Mucosa of descending colon (tissue), 3 donors: ENCODE measurements at regions not wholly inside any gene's neighbourhood (a gene's known extent, or its start where the extent isn't known, plus 50 kb on each side); places are given as distances from the start of the nearest gene placed in this dataset.
"Not testable (repeated sequence)": the region's sequence is repeated elsewhere in the genome, so short reads cannot be mapped to it uniquely, and the experiment has no call there.

Experiments
- ATAC-seq: fragments of 200-7000 bp; cut with Tn5 transposase; one replicate; pipeline ENCODE4 v1.9.1; 2020; ENCODE audit warnings: mild to moderate bottlenecking, moderate library complexity
- DNase-seq, 3 donors: peaks; one replicate each; pipeline ENCODE4 v3.0.0-alpha.2; 2020
- H3K36me3 ChIP-seq: fragments of 200-600 bp; one replicate; pipeline ENCODE4 v1.8.0; 2021; ENCODE audit warnings: low read depth, mild to moderate bottlenecking
- H3K4me1 ChIP-seq: fragments of 200-600 bp; one replicate; pipeline ENCODE4 v1.8.0; 2021; ENCODE audit warnings: low read depth, mild to moderate bottlenecking
- H3K4me3 ChIP-seq: fragments of 200-600 bp; one replicate; pipeline ENCODE4 v1.8.0; 2021; ENCODE audit warnings: mild to moderate bottlenecking
- H3K9me3 ChIP-seq: fragments of 200-600 bp; one replicate; pipeline ENCODE4 v1.8.0; 2021; ENCODE audit warnings: mild to moderate bottlenecking
- intact Hi-C, 2 donors: fragments of 100-400 bp; cut with DNase I in 1 of 2; cut with micrococcal nuclease in 1 of 2; formaldehyde crosslinking; loops; one replicate each; pipeline versions ENCODE4 v1.11.0 to v1.11.1; 2022; cut with DNase I, micrococcal nuclease
- TF ChIP-seq, protein P1 (sequence below): fragments of 200-600 bp; IDR thresholded peaks from one replicate; pipeline ENCODE4 v1.8.0; 2022; ENCODE audit warnings: antibody characterized with exemption, mild to moderate bottlenecking
- donor health status: DM: no; HTN: no; CAD: no; lungs with moderate emphysema.
- donor health status: DM: no; HTN: no; CAD: no.
- donor health status: DM: no; HTN: yes; CAD: no.

DNA sequence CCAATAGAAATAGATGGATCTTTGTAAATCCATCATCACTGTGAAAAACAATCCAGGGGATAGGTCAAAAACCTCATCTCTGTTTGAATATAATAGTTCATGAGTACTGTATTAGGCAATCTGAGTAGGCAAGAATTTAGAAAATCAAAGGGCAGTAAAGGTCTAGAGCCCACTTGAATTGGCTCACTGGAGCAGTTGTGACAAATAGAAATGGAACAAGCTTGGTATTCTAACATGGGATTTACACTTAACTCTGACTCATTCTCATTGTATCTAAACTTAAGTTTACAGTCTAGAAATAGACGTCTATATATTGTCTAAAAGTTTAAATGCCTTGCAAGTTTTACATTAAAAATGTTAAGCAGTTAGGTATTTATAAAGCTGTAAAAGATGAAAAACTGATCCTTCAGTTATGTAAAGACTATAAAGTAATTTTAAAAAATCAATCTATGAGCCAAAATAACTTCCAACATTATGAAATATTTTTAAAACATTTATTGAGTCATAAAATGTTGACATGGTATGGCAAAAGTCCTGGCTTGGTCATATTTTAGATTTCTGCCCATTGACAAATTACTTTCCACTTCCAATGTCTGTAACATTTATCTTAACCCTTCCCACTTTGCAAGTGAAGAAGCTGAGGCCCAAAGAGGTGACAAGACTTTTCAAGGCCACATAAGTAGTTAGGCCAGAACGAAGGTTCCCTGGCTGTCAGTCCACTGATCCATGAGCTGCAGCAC lies 203.7 kb upstream of the NREP start:
- TF ChIP-seq, protein P1, sequence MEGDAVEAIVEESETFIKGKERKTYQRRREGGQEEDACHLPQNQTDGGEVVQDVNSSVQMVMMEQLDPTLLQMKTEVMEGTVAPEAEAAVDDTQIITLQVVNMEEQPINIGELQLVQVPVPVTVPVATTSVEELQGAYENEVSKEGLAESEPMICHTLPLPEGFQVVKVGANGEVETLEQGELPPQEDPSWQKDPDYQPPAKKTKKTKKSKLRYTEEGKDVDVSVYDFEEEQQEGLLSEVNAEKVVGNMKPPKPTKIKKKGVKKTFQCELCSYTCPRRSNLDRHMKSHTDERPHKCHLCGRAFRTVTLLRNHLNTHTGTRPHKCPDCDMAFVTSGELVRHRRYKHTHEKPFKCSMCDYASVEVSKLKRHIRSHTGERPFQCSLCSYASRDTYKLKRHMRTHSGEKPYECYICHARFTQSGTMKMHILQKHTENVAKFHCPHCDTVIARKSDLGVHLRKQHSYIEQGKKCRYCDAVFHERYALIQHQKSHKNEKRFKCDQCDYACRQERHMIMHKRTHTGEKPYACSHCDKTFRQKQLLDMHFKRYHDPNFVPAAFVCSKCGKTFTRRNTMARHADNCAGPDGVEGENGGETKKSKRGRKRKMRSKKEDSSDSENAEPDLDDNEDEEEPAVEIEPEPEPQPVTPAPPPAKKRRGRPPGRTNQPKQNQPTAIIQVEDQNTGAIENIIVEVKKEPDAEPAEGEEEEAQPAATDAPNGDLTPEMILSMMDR: no peak
- Histone ChIP-seq H3K4me1 (no peaks in the 10 kb centered on the region), H3K36me3 (no peaks in the 10 kb centered on the region), H3K4me3 (no peak overlapping the region), H3K9me3 (no peaks in the 10 kb centered on the region)
- DNase-seq (no peak), ATAC-seq (no peak)
- intact Hi-C loops: no loop called here

GRCh38 chr5:111958851-111959250 lies 201.9 kb upstream of the NREP start:
- no peak for DNase-seq
- TF ChIP-seq, protein P1: no peak
- no peaks in the 10 kb centered on the region for H3K4me1 ChIP-seq
- H3K9me3 ChIP-seq: no peaks in the 10 kb centered on the region
- no peak overlapping the region for H3K4me3 ChIP-seq
- no peaks in the 10 kb centered on the region for H3K36me3 ChIP-seq
- intact Hi-C loops: no loop called here
- no peak for ATAC-seq

DNA sequence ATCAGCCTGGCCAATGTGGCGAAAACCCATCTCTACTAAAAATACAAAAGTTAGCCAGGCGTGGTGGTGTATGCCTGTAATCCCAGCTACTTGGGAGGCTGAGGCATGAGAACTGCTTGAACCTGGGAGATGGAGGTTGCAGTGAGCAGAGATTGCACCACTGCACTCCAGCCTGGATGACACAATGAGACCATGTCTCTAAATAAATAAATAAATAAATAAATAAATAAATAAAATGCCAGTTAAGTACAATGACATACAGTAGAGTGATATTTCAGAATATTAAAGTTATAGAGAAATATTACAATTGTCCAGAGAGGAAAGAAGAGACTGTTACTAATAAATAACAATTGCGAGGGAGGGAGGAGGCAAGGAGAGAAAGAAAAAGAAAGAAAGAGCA lies 199.8 kb upstream of the NREP start:
- H3K9me3 ChIP-seq, H3K36me3 ChIP-seq, ATAC-seq, H3K4me1 ChIP-seq, H3K4me3 ChIP-seq, DNase-seq, intact Hi-C loops: not testable (repeated sequence)

- H3K4me3 ChIP-seq: no peak overlapping the region
- no peaks in the 10 kb centered on the region for H3K9me3 ChIP-seq
- H3K36me3 ChIP-seq: no peaks in the 10 kb centered on the region
- DNase-seq (no peak), ATAC-seq (no peak)
- intact Hi-C loops: no loop called here
- TF ChIP-seq, protein P1: no peak
- H3K4me1 ChIP-seq: no peaks in the 10 kb centered on the region
Observed at GRCh38 chr5:111954516-111955395, 197.8 kb upstream of the NREP start.

- TF ChIP-seq, protein P1: no peak
- no peak overlapping the region for H3K4me3 ChIP-seq
- no peaks in the 10 kb centered on the region for H3K9me3 ChIP-seq
- no peaks in the 10 kb centered on the region for H3K4me1 ChIP-seq
- DNase-seq: no peak
- no peak for ATAC-seq
- intact Hi-C loops: no loop called here
- no peaks in the 10 kb centered on the region for H3K36me3 ChIP-seq
Observed at GRCh38 chr5:111953351-111954127, 196.5 kb upstream of the NREP start.
